HEK293 (cell line): ENCODE measurements at regions not wholly inside any gene's neighbourhood (a gene's known extent, or its start where the extent isn't known, plus 50 kb on each side); places are given as distances from the start of the nearest gene placed in this dataset.

ENCODE experiments used
- ZIC2 ChIP-seq: fragments of 450-650 bp; formaldehyde crosslinking; IDR thresholded peaks from 2 replicates; pipeline ENCODE4 v1.5.1; 2016; ENCODE audit warnings: missing biosample characterization, missing genetic modification characterization
- ZNF747 ChIP-seq: fragments of 450-650 bp; formaldehyde crosslinking; IDR thresholded peaks from 2 replicates; pipeline ENCODE4 v1.5.1; 2016; ENCODE audit warnings: missing biosample characterization, missing genetic modification characterization
- ZSCAN18 ChIP-seq: fragments of 450-650 bp; formaldehyde crosslinking; IDR thresholded peaks from 2 replicates; pipeline ENCODE4 v1.5.1; 2016; ENCODE audit warnings: missing biosample characterization, missing genetic modification characterization
- TF ChIP-seq, protein P1 (sequence below): fragments of 450-650 bp; formaldehyde crosslinking; IDR thresholded peaks from 2 replicates; pipeline ENCODE4 v1.5.1; 2016; ENCODE audit warnings: missing biosample characterization, missing genetic modification characterization

DNA sequence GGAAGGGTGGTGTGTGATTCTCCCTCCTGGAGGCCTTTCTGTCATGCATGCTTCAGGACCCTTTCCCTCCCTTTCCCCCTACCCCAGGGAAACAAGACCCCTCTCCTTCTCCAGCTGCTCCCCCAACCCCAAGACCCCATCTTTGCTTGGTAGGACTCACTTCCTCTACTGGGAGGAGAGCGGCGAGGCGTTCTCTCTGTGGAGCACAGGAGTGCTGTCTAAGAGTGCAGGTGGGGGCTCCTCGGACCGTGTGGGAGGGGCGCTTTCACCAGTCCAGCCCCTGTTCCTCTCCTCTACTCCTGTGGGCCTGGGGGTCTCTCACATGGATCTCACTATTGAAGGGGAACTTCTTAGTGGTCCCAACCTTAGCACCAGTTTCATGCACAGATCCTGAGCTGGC, 456.1 kb upstream of the ASIC2 start:
- TF ChIP-seq ZNF747 (tag by site-specific recombination): no peak
- TF ChIP-seq ZSCAN18: no peak
- TF ChIP-seq, protein P1, sequence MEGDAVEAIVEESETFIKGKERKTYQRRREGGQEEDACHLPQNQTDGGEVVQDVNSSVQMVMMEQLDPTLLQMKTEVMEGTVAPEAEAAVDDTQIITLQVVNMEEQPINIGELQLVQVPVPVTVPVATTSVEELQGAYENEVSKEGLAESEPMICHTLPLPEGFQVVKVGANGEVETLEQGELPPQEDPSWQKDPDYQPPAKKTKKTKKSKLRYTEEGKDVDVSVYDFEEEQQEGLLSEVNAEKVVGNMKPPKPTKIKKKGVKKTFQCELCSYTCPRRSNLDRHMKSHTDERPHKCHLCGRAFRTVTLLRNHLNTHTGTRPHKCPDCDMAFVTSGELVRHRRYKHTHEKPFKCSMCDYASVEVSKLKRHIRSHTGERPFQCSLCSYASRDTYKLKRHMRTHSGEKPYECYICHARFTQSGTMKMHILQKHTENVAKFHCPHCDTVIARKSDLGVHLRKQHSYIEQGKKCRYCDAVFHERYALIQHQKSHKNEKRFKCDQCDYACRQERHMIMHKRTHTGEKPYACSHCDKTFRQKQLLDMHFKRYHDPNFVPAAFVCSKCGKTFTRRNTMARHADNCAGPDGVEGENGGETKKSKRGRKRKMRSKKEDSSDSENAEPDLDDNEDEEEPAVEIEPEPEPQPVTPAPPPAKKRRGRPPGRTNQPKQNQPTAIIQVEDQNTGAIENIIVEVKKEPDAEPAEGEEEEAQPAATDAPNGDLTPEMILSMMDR (tag by site-specific recombination): no peak
- TF ChIP-seq ZIC2 (tag by site-specific recombination): no peak
